ENCODE measurements at regions not wholly inside any gene's neighbourhood (a gene's known extent, or its start where the extent isn't known, plus 50 kb on each side); places are given as distances from the start of the nearest gene placed in this dataset.

DNA sequence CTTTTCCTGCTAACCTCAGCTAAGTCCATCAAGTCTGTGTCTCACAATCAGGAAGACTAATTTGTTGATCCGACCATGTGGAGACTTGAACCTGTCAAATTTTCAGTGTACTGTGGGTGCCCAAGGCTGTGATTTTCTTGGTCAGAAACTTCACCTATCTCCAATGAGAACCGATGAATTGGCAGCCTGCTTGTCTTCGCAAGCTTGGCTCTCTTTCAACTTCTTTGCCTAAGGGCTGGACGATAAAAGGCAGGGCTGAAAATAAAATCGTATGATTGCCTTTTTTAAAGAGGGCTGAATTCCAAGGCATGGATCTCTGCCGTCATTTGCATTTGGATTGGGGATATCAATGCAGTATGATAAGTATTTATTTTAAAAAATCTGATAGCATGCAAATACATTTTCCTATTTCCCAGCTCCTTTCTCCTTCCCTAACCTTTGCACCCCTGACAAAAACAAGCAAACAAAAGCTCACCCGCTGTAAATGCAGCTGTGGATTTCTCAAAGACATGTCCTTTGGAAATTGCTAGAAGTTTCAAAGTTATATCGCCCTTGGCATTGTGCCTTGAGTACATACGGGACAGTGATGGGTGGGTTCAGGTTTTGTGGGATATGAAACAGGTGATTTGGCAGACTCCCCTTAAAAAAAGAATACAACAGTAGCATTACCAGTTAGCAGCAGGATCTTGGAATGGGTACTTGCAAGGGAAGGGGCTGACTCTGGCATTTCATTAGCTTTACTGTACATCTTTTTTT lies 80.6 kb downstream of the NPTX2 start:
- H3K4me3 ChIP-seq (ENCODE audit: low read length): no peak overlapping the region
- no peaks in the 10 kb centered on the region for H4K20me1 ChIP-seq (ENCODE audit: low read length)
- ChIA-PET CTCF (no interaction called here), POLR2A (ENCODE audit: unreplicated experiment) (no interaction called here)
- H3K9me2 ChIP-seq (replicated peaks; ENCODE audit: low read length): no peaks in the 10 kb centered on the region
- intact Hi-C loops (cut with micrococcal nuclease): no loop called here
- no TSS peak for BruUV-seq (replicated peaks)
- H3K4me1 ChIP-seq (ENCODE audit: insufficient read depth, low read length): no peaks in the 10 kb centered on the region
- 0 out of 2 replicates have a peak, but pooled peaks cover 4% of the 10 kb centered on the region for H3K27me3 ChIP-seq (ENCODE audit: low read length)
- H3K79me2 ChIP-seq (ENCODE audit: low read length): no peaks in the 10 kb centered on the region
- no peak overlapping the region for H2AFZ ChIP-seq (ENCODE audit: low read length)
- H3K9me3 ChIP-seq (ENCODE audit: low read length): peaks cover 5% of the 10 kb centered on the region; the same call in 1 of the 2 replicates
- H3F3A ChIP-seq (ENCODE audit: low read length, unreplicated experiment): no peaks in the 10 kb centered on the region
- no peak overlapping the region for H3K4me2 ChIP-seq (ENCODE audit: low read length)
- H3K36me3 ChIP-seq (ENCODE audit: low read depth, low read length): no peaks in the 10 kb centered on the region
- no peak for DNase-seq
- no peak overlapping the region for H3K27ac ChIP-seq (ENCODE audit: low read length)
- no peak for ATAC-seq
- no peak overlapping the region for H3K9ac ChIP-seq (ENCODE audit: low read length)
- TF ChIP-seq EZH2phosphoT487 (IDR thresholded peaks at IDR 0.05; ENCODE audit: borderline replicate concordance, low read length) (no peak), EZH2 (IDR thresholded peaks at IDR 0.05; ENCODE audit: low read length, unreplicated experiment) (no peak)
- TF ChIP-seq, protein P1, sequence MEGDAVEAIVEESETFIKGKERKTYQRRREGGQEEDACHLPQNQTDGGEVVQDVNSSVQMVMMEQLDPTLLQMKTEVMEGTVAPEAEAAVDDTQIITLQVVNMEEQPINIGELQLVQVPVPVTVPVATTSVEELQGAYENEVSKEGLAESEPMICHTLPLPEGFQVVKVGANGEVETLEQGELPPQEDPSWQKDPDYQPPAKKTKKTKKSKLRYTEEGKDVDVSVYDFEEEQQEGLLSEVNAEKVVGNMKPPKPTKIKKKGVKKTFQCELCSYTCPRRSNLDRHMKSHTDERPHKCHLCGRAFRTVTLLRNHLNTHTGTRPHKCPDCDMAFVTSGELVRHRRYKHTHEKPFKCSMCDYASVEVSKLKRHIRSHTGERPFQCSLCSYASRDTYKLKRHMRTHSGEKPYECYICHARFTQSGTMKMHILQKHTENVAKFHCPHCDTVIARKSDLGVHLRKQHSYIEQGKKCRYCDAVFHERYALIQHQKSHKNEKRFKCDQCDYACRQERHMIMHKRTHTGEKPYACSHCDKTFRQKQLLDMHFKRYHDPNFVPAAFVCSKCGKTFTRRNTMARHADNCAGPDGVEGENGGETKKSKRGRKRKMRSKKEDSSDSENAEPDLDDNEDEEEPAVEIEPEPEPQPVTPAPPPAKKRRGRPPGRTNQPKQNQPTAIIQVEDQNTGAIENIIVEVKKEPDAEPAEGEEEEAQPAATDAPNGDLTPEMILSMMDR (conservative IDR thresholded peaks at IDR 0.05; ENCODE audit: low read depth, low read length): no peak

- H3K9ac ChIP-seq (ENCODE audit: low read length): no peak overlapping the region
- intact Hi-C loops (cut with micrococcal nuclease): no loop called here
- 0 out of 2 replicates have a peak, but pooled peaks cover 5% of the 10 kb centered on the region for H3K9me3 ChIP-seq (ENCODE audit: low read length)
- no peaks in the 10 kb centered on the region for H3K36me3 ChIP-seq (ENCODE audit: low read depth, low read length)
- TF ChIP-seq, protein P1 (conservative IDR thresholded peaks at IDR 0.05; ENCODE audit: low read depth, low read length): no peak
- TF ChIP-seq EZH2phosphoT487 (IDR thresholded peaks at IDR 0.05; ENCODE audit: borderline replicate concordance, low read length) (no peak), EZH2 (IDR thresholded peaks at IDR 0.05; ENCODE audit: low read length, unreplicated experiment) (no peak)
- no peak overlapping the region for H3K27ac ChIP-seq (ENCODE audit: low read length)
- DNase-seq (no peak), ATAC-seq (no peak)
- H3K4me1 ChIP-seq (ENCODE audit: insufficient read depth, low read length): no peaks in the 10 kb centered on the region
- H4K20me1 ChIP-seq (ENCODE audit: low read length): no peaks in the 10 kb centered on the region
- no TSS peak for BruUV-seq (replicated peaks)
- no peak overlapping the region for H3K4me2 ChIP-seq (ENCODE audit: low read length)
- no peak overlapping the region for H2AFZ ChIP-seq (ENCODE audit: low read length)
- CTCF ChIA-PET: no interaction called here
- no peaks in the 10 kb centered on the region for H3F3A ChIP-seq (ENCODE audit: low read length, unreplicated experiment)
- H3K27me3 ChIP-seq (ENCODE audit: low read length): peaks cover 11% of the 10 kb centered on the region
- no peaks in the 10 kb centered on the region for H3K9me2 ChIP-seq (replicated peaks; ENCODE audit: low read length)
- H3K4me3 ChIP-seq (ENCODE audit: low read length): no peak overlapping the region
- H3K79me2 ChIP-seq (ENCODE audit: low read length): no peaks in the 10 kb centered on the region
- POLR2A ChIA-PET (ENCODE audit: unreplicated experiment): no interaction called here
These were observed 81.9 kb downstream of the NPTX2 start for GRCh38 chr7:98698976-98699375.

DNA sequence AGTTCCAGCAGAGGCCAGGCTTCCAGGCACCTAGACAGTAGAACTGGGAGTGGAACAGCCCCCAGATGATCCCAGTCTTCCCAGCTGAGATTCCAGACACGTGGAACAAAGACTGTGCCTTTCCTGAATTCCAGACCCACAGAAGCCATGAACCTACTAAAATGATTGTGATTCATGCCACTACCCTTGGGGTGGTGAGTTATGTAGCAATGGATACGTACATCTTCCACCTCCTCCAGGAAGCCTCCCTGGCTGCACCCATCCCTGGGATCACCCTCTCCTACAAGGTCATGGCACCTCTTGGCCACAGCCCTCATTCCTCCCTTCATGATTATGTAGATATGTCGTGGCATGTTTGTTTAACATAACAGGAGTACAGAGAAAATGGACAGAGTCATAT lies 83.4 kb downstream of the NPTX2 start:
- no peak overlapping the region for H3K9ac ChIP-seq (ENCODE audit: low read length)
- POLR2A ChIA-PET (ENCODE audit: unreplicated experiment): no interaction called here
- DNase-seq: no peak

More for the DNA sequence above, 83.4 kb downstream of the NPTX2 start:
- BruUV-seq (replicated peaks): no TSS peak
- CTCF ChIA-PET: no interaction called here
- intact Hi-C loops (cut with micrococcal nuclease): no loop called here
- no peak overlapping the region for H3K4me3 ChIP-seq (ENCODE audit: low read length)
- 0 out of 2 replicates have a peak, but pooled peaks cover 5% of the 10 kb centered on the region for H3K9me3 ChIP-seq (ENCODE audit: low read length)
- no peak for ATAC-seq
- H4K20me1 ChIP-seq (ENCODE audit: low read length): no peaks in the 10 kb centered on the region
- H3K36me3 ChIP-seq (ENCODE audit: low read depth, low read length): no peaks in the 10 kb centered on the region
- TF ChIP-seq, protein P1 (conservative IDR thresholded peaks at IDR 0.05; ENCODE audit: low read depth, low read length): no peak
- TF ChIP-seq EZH2 (IDR thresholded peaks at IDR 0.05; ENCODE audit: low read length, unreplicated experiment) (no peak), EZH2phosphoT487 (IDR thresholded peaks at IDR 0.05; ENCODE audit: borderline replicate concordance, low read length) (no peak)
- no peak overlapping the region for H2AFZ ChIP-seq (ENCODE audit: low read length)
- no peak overlapping the region for H3K4me2 ChIP-seq (ENCODE audit: low read length)
- peaks cover 16% of the 10 kb centered on the region for H3K27me3 ChIP-seq (ENCODE audit: low read length)
- H3K27ac ChIP-seq (ENCODE audit: low read length): no peak overlapping the region
- no peaks in the 10 kb centered on the region for H3F3A ChIP-seq (ENCODE audit: low read length, unreplicated experiment)
- no peaks in the 10 kb centered on the region for H3K79me2 ChIP-seq (ENCODE audit: low read length)
- H3K9me2 ChIP-seq (replicated peaks; ENCODE audit: low read length): no peaks in the 10 kb centered on the region
- H3K4me1 ChIP-seq (ENCODE audit: insufficient read depth, low read length): no peaks in the 10 kb centered on the region

All from PC-3 (cell line).